Bronchial epithelial cell (primary cell): ENCODE measurements at regions not wholly inside any gene's neighbourhood (a gene's known extent, or its start where the extent isn't known, plus 50 kb on each side); places are given as distances from the start of the nearest gene placed in this dataset.

ENCODE experiments used
- DNase-seq: peaks from one replicate; pipeline ENCODE4 v3.0.0-alpha.2; 2010; ENCODE audit warnings: low read depth
- FAIRE-seq: peaks from 2 replicates; lab custom pipeline; 2011; peaks lifted over from hg19 to GRCh38; lab: Jason Lieb, UNC
- H3K27me3 ChIP-seq: 2 replicates; pipeline ENCODE4 v1.5.1; 2011; ENCODE audit warnings: low read length; ENCODE audit not compliant: control insufficient read depth, insufficient read depth
- H3K36me3 ChIP-seq: 2 replicates; pipeline ENCODE4 v1.5.1; 2011; ENCODE audit warnings: low read length; ENCODE audit not compliant: control insufficient read depth, insufficient read depth
- H3K4me3 ChIP-seq: 2 replicates; pipeline ENCODE4 v1.5.1; 2011; ENCODE audit warnings: mild to moderate bottlenecking, low read depth, low read length, control low read depth
- TF ChIP-seq, protein P1 (sequence below): IDR thresholded peaks from 2 replicates; pipeline ENCODE4 v1.5.1; 2011; ENCODE audit warnings: mild to moderate bottlenecking, moderate library complexity, low read length, control low read depth, inconsistent platforms; ENCODE audit not compliant: insufficient read depth, severe bottlenecking

DNA sequence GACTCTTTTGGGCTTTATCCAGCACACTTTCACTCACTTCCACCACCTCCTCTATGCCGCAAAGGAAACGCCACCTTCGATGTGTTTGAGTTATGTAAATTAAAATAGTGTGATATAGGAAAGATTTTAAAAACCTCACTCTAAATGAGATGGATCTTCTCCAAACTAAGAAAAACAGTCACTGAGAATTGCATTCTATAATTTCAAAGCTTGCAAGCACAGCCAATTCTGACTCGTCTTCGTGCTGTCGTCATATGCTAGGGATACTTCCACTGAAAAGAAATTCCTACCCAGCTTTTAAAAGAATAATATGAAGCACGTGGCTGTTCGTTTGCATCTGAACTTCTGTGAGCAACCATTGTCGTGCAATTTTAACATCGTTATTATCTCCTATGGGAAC, 162.5 kb downstream of the SH3BP4 start:
- no peak for FAIRE-seq
- Histone ChIP-seq H3K4me3 (no peak overlapping the region), H3K27me3 (no peaks in the 10 kb centered on the region), H3K36me3 (no peaks in the 10 kb centered on the region)
- DNase-seq: no peak
- TF ChIP-seq, protein P1, sequence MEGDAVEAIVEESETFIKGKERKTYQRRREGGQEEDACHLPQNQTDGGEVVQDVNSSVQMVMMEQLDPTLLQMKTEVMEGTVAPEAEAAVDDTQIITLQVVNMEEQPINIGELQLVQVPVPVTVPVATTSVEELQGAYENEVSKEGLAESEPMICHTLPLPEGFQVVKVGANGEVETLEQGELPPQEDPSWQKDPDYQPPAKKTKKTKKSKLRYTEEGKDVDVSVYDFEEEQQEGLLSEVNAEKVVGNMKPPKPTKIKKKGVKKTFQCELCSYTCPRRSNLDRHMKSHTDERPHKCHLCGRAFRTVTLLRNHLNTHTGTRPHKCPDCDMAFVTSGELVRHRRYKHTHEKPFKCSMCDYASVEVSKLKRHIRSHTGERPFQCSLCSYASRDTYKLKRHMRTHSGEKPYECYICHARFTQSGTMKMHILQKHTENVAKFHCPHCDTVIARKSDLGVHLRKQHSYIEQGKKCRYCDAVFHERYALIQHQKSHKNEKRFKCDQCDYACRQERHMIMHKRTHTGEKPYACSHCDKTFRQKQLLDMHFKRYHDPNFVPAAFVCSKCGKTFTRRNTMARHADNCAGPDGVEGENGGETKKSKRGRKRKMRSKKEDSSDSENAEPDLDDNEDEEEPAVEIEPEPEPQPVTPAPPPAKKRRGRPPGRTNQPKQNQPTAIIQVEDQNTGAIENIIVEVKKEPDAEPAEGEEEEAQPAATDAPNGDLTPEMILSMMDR: no peak

DNA sequence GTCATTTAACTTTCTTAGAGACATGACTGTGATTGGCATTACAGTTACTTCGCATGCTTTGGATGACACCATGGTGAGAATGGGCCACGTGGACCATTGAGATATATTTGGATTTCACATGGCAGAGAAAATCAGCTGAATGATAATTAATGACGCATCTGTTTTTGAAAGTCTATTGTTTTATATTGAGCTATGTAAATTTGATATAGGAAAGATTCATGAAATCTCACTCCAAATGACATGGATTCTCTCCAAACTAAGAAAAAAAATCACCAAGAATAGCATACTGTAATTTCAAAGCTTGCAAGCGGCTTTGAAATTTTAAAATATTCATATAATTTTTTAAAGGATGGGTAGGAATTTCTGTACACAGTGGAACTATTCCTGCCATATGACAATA, 163.7 kb downstream of the SH3BP4 start:
- Histone ChIP-seq H3K27me3 (no peaks in the 10 kb centered on the region), H3K36me3 (no peaks in the 10 kb centered on the region), H3K4me3 (no peak overlapping the region)
- TF ChIP-seq, protein P1: no peak
- no peak for FAIRE-seq
- DNase-seq: no peak

DNA sequence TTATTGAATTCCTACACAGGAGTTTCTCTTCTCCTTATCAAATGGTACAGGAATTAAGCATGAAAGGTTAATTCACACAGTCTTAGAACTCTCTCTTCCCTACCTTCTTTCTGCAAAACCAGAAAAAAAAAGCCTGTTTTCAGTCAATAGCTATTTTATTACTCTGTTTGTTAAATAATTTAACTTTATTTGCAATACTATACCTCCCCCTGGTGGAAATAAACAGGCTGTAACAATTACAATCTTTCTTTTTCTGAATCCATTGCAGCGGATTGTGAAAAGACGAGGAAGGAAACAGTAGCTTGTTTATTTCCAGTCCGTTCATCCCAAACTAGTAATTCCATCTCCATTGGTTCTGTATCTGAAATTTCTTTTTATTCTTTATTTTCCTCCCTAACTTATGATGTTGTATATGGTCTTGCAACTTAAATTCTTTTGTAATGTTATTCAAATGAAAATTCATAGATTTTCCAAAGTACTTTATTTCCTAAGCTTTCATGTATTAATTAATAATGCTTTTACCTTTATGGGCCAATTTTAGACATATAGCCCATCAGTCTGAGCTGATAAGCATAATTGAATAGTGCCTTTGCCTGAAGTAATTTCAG, 165.2 kb downstream of the SH3BP4 start:
- FAIRE-seq (no peak), DNase-seq (peak; percentile 45)
- Histone ChIP-seq H3K27me3 (no peaks in the 10 kb centered on the region), H3K4me3 (no peak overlapping the region), H3K36me3 (no peaks in the 10 kb centered on the region)
- TF ChIP-seq, protein P1: peak; percentile 36

DNA sequence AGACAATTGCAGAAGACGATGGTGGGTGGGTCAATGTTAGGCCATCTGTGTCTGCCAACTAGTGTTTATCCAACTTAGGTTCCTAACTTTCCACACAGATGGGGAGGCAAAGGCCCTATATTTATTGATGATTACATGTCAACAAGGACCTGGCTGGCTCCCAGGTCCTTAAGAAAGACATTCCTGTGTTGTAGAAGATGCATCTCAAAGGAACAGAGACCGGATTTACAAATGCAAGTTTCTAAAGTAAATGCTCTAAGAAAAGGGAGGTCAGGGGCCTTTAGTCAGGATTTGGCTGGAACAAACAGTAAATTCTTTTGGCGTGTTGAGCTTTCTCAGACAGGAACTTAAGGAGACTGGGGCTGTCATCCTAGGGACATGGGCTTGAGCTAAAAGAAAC, 175.0 kb downstream of the SH3BP4 start:
- Histone ChIP-seq H3K36me3 (no peaks in the 10 kb centered on the region), H3K27me3 (peaks cover 2% of the 10 kb centered on the region), H3K4me3 (no peak overlapping the region)
- FAIRE-seq (no peak), DNase-seq (no peak)
- TF ChIP-seq, protein P1: no peak

DNA sequence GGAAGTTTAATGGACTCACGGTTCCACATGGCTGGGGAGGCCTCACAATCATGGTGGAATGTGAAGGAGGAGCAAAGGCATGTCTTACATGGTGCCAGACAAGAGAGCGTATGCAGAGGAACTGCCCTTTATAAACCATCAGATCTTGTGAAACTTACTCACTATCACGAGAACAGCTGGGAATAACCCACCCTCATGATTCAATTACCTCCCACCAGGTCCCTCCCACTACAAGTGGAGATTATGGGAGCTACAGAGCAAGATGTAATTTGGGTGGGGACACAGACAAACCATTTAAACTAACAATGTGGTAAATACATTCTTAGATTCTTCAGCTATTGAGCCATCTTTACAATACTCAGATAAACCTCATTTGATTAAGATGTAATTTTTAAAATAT, 176.1 kb downstream of the SH3BP4 start:
- Histone ChIP-seq H3K36me3 (no peaks in the 10 kb centered on the region), H3K27me3 (peaks cover 2% of the 10 kb centered on the region), H3K4me3 (no peak overlapping the region)
- TF ChIP-seq, protein P1: no peak
- FAIRE-seq (no peak), DNase-seq (no peak)

DNA sequence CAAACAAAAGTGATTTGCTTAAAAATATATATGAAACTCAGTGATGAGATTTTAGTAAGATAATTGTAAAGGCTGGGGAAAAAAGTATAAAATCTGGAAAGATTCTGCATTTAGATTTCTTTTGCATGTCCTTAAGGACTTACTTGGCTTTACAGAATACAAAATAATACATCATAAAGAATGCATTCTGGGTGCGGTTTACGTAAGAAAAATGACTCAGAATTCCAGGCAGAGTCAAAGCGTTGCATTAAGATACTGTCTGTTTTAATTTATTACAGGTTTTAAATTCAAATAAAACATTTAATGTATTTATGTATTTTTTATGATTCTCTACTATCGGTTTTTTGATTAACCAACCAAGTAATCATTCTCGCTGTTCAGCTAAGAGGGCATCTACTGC, 178.0 kb downstream of the SH3BP4 start:
- H3K4me3 ChIP-seq: no peak overlapping the region
- FAIRE-seq (no peak), DNase-seq (peak; percentile 15)
- TF ChIP-seq, protein P1: no peak
- H3K36me3 ChIP-seq: no peaks in the 10 kb centered on the region
- H3K27me3 ChIP-seq: peaks cover 2% of the 10 kb centered on the region
